GM23338 (cell line): ENCODE measurements at regions not wholly inside any gene's neighbourhood (a gene's known extent, or its start where the extent isn't known, plus 50 kb on each side); places are given as distances from the start of the nearest gene placed in this dataset.
A peak's percentile ranks its signal among the peaks of the same experiment; 100 is the strongest.

Experiments used
- ATAC-seq: fragments of 200-7000 bp; cut with Tn5 transposase; 3 replicates; pipeline ENCODE4 v1.9.1; 2020
- DNase-seq: peaks from one replicate; pipeline ENCODE4 v3.0.0-alpha.2; 2015; ENCODE audit warnings: low spot score
- H2AFZ ChIP-seq: fragments of 200-600 bp; sonication (generic); 2 replicates; pipeline ENCODE4 v1.8.0; 2016; ENCODE audit warnings: antibody characterized with exemption, mild to moderate bottlenecking, moderate library complexity
- H3F3A ChIP-seq: fragments of 200-600 bp; sonication (generic); replicated peaks from 2 replicates; pipeline ENCODE4 v1.8.0; 2017; ENCODE audit warnings: antibody characterized with exemption, mixed run types, low read depth
- H3K27ac ChIP-seq: fragments of 200-600 bp; sonication (generic); 2 replicates; pipeline ENCODE4 v1.6.1; 2016; ENCODE audit warnings: low read depth
- H3K27me3 ChIP-seq: fragments of 200-600 bp; sonication (generic); 2 replicates; pipeline ENCODE4 v1.8.0; 2016; ENCODE audit warnings: mild to moderate bottlenecking, mixed run types, moderate library complexity; ENCODE audit not compliant: insufficient read depth
- H3K36me3 ChIP-seq: fragments of 200-600 bp; sonication (generic); 2 replicates; pipeline ENCODE4 v1.8.0; 2016; ENCODE audit warnings: mild to moderate bottlenecking; ENCODE audit not compliant: insufficient read depth
- H3K4me1 ChIP-seq: fragments of 200-600 bp; sonication (generic); 2 replicates; pipeline ENCODE4 v1.8.0; 2016; ENCODE audit warnings: mild to moderate bottlenecking, moderate library complexity; ENCODE audit not compliant: insufficient read depth
- H3K4me2 ChIP-seq: fragments of 200-600 bp; sonication (generic); 2 replicates; pipeline ENCODE4 v1.7.1; 2017; ENCODE audit warnings: mixed run types
- H3K4me3 ChIP-seq: fragments of 200-600 bp; sonication (generic); 2 replicates; pipeline ENCODE4 v1.6.1; 2016; ENCODE audit warnings: mixed run types
- H3K79me2 ChIP-seq: fragments of 200-600 bp; sonication (generic); replicated peaks from 2 replicates; pipeline ENCODE4 v1.8.0; 2017; ENCODE audit warnings: mild to moderate bottlenecking; ENCODE audit not compliant: insufficient read depth
- H3K9me2 ChIP-seq: fragments of 200-600 bp; sonication (generic); 2 replicates; pipeline ENCODE4 v1.8.0; 2017; ENCODE audit not compliant: insufficient read depth
- H4K20me1 ChIP-seq: fragments of 200-600 bp; sonication (generic); replicated peaks from 2 replicates; pipeline ENCODE4 v1.8.0; 2017; ENCODE audit warnings: mild to moderate bottlenecking; ENCODE audit not compliant: insufficient read depth
- H3K27ac Mint-ChIP-seq: 2 replicates; pipeline ENCODE4 v1.8.0; 2020; ENCODE audit warnings: inconsistent platforms, mild to moderate bottlenecking, moderate library complexity, mixed read lengths
- H3K27me3 Mint-ChIP-seq: 3 replicates; pipeline ENCODE4 v1.8.0; 2022; ENCODE audit warnings: low read depth, mild to moderate bottlenecking, moderate library complexity, mixed read lengths, inconsistent platforms; ENCODE audit not compliant: insufficient read depth, poor library complexity
- H3K36me3 Mint-ChIP-seq: 3 replicates; pipeline ENCODE4 v1.8.0; 2021; ENCODE audit warnings: low read depth, mild to moderate bottlenecking, inconsistent platforms, moderate library complexity, mixed read lengths
- H3K4me1 Mint-ChIP-seq: 3 replicates; pipeline ENCODE4 v1.8.0; 2020; ENCODE audit warnings: mild to moderate bottlenecking, inconsistent platforms, mixed read lengths
- H3K4me3 Mint-ChIP-seq: 3 replicates; pipeline ENCODE4 v1.8.0; 2021; ENCODE audit warnings: moderate library complexity, mild to moderate bottlenecking, inconsistent platforms, mixed read lengths
- H3K9me3 Mint-ChIP-seq: 3 replicates; pipeline ENCODE4 v1.8.0; 2020; ENCODE audit warnings: moderate library complexity, mild to moderate bottlenecking, inconsistent platforms, mixed read lengths
- EZH2 ChIP-seq: fragments of 200-600 bp; sonication (generic); IDR thresholded peaks from one replicate; pipeline ENCODE4 v1.8.0; 2017; ENCODE audit warnings: antibody characterized with exemption, mild to moderate bottlenecking, low read depth; ENCODE audit not compliant: unreplicated experiment
- TF ChIP-seq, protein P1 (sequence below), 2 experiments: fragments of 200-600 bp in 1 of 2; sonication (generic) in 1 of 2; conservative IDR thresholded peaks; 2 replicates each; pipeline versions ENCODE4 v1.5.1 to v1.6.1; 2016 to 2017; ENCODE audit warnings: antibody characterized with exemption in 2 of 2, low read depth in 2 of 2, mild to moderate bottlenecking in 2 of 2, moderate library complexity in 1 of 2
- TF ChIP-seq, protein P2 (sequence below): fragments of 250-450 bp; sonication (Bioruptor Pico); IDR thresholded peaks from 2 replicates; pipeline ENCODE4 v1.5.0; 2020; ENCODE audit warnings: mild to moderate bottlenecking, moderate library complexity

DNA sequence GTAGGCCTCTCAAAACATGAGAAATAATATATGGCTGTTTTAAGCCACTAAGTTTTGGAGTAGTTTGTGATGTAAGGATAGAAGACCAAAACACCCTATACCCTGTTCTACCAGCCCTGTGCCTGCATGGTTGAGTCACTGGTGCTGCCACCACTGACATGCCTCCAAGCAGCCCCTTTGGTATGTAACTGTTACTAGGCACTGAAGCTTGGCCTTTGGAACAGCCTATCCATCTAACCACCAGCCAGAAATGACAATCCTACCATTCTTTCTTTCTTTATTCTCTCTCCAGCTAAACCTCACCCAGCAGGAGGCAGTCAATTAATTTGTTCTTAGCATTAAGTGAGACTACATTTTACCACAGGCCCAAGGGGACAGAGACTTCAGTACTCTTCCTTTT is 240.3 kb downstream of the MSRB3 start:
- no peak for ATAC-seq

More for the DNA sequence above, 240.3 kb downstream of the MSRB3 start:
- Mint-ChIP-seq H3K27ac (no peak overlapping the region), H3K9me3 (no peaks in the 10 kb centered on the region; the same call in 2 of the 3 replicates), H3K4me1 (peaks cover 15% of the 10 kb centered on the region), H3K27me3 (no peaks in the 10 kb centered on the region), H3K4me3 (no peak overlapping the region), H3K36me3 (no peaks in the 10 kb centered on the region)
- Histone ChIP-seq H2AFZ (0 out of 2 replicates have a peak overlapping the region, but pooled peaks have one; percentile 56), H3K27me3 (no peaks in the 10 kb centered on the region), H4K20me1 (no peaks in the 10 kb centered on the region), H3K4me1 (peaks cover 6% of the 10 kb centered on the region; the same call in 1 of the 2 replicates), H3K27ac (no peak overlapping the region), H3K36me3 (no peaks in the 10 kb centered on the region), H3K9me2 (peaks cover 8% of the 10 kb centered on the region; the same call in 1 of the 2 replicates), H3K4me2 (no peak overlapping the region), H3F3A (no peaks in the 10 kb centered on the region), H3K79me2 (no peaks in the 10 kb centered on the region), H3K4me3 (no peak overlapping the region)
- TF ChIP-seq, protein P1, sequence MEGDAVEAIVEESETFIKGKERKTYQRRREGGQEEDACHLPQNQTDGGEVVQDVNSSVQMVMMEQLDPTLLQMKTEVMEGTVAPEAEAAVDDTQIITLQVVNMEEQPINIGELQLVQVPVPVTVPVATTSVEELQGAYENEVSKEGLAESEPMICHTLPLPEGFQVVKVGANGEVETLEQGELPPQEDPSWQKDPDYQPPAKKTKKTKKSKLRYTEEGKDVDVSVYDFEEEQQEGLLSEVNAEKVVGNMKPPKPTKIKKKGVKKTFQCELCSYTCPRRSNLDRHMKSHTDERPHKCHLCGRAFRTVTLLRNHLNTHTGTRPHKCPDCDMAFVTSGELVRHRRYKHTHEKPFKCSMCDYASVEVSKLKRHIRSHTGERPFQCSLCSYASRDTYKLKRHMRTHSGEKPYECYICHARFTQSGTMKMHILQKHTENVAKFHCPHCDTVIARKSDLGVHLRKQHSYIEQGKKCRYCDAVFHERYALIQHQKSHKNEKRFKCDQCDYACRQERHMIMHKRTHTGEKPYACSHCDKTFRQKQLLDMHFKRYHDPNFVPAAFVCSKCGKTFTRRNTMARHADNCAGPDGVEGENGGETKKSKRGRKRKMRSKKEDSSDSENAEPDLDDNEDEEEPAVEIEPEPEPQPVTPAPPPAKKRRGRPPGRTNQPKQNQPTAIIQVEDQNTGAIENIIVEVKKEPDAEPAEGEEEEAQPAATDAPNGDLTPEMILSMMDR (conservative IDR thresholded peaks at IDR 0.05; ENCODE audit: low read depth in 2 of 2): no peak
- TF ChIP-seq, protein P2, sequence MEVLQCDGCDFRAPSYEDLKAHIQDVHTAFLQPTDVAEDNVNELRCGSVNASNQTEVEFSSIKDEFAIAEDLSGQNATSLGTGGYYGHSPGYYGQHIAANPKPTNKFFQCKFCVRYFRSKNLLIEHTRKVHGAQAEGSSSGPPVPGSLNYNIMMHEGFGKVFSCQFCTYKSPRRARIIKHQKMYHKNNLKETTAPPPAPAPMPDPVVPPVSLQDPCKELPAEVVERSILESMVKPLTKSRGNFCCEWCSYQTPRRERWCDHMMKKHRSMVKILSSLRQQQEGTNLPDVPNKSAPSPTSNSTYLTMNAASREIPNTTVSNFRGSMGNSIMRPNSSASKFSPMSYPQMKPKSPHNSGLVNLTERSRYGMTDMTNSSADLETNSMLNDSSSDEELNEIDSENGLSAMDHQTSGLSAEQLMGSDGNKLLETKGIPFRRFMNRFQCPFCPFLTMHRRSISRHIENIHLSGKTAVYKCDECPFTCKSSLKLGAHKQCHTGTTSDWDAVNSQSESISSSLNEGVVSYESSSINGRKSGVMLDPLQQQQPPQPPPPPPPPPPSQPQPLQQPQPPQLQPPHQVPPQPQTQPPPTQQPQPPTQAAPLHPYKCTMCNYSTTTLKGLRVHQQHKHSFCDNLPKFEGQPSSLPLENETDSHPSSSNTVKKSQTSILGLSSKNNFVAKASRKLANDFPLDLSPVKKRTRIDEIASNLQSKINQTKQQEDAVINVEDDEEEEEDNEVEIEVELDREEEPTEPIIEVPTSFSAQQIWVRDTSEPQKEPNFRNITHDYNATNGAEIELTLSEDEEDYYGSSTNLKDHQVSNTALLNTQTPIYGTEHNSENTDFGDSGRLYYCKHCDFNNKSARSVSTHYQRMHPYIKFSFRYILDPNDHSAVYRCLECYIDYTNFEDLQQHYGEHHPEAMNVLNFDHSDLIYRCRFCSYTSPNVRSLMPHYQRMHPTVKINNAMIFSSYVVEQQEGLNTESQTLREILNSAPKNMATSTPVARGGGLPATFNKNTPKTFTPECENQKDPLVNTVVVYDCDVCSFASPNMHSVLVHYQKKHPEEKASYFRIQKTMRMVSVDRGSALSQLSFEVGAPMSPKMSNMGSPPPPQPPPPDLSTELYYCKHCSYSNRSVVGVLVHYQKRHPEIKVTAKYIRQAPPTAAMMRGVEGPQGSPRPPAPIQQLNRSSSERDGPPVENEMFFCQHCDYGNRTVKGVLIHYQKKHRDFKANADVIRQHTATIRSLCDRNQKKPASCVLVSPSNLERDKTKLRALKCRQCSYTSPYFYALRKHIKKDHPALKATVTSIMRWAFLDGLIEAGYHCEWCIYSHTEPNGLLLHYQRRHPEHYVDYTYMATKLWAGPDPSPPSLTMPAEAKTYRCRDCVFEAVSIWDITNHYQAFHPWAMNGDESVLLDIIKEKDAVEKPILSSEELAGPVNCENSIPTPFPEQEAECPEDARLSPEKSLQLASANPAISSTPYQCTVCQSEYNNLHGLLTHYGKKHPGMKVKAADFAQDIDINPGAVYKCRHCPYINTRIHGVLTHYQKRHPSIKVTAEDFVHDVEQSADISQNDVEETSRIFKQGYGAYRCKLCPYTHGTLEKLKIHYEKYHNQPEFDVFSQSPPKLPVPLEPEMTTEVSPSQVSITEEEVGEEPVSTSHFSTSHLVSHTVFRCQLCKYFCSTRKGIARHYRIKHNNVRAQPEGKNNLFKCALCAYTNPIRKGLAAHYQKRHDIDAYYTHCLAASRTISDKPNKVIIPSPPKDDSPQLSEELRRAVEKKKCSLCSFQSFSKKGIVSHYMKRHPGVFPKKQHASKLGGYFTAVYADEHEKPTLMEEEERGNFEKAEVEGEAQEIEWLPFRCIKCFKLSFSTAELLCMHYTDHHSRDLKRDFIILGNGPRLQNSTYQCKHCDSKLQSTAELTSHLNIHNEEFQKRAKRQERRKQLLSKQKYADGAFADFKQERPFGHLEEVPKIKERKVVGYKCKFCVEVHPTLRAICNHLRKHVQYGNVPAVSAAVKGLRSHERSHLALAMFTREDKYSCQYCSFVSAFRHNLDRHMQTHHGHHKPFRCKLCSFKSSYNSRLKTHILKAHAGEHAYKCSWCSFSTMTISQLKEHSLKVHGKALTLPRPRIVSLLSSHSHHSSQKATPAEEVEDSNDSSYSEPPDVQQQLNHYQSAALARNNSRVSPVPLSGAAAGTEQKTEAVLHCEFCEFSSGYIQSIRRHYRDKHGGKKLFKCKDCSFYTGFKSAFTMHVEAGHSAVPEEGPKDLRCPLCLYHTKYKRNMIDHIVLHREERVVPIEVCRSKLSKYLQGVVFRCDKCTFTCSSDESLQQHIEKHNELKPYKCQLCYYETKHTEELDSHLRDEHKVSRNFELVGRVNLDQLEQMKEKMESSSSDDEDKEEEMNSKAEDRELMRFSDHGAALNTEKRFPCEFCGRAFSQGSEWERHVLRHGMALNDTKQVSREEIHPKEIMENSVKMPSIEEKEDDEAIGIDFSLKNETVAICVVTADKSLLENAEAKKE (CRISPR knock-in tag): no peak
- TF ChIP-seq EZH2: no peak
- no peak for DNase-seq
